SU-DHL-6 (cell line): ENCODE measurements at regions not wholly inside any gene's neighbourhood (a gene's known extent, or its start where the extent isn't known, plus 50 kb on each side); places are given as distances from the start of the nearest gene placed in this dataset.
A peak's percentile ranks its signal among the peaks of the same experiment; 100 is the strongest.

Source experiments
- H2AFZ ChIP-seq: fragments of 200-600 bp; sonication (generic); 2 replicates; pipeline ENCODE4 v1.6.1; 2014; ENCODE audit warnings: low read depth, mild to moderate bottlenecking, moderate library complexity, mixed read lengths, antibody characterized with exemption, low read length; ENCODE audit not compliant: severe bottlenecking
- H3F3A ChIP-seq: fragments of 200-600 bp; shearing (Covaris generic); 2 replicates; pipeline ENCODE4 v1.6.0; 2016; ENCODE audit warnings: antibody characterized with exemption, mild to moderate bottlenecking; ENCODE audit not compliant: insufficient read depth
- H3K27ac ChIP-seq: fragments of 200-600 bp; sonication (generic); 2 replicates; pipeline ENCODE4 v1.5.1; 2016; ENCODE audit warnings: low read depth, mild to moderate bottlenecking, low read length, moderate library complexity, mixed read lengths
- H3K27me3 ChIP-seq: fragments of 200-600 bp; sonication (generic), shearing (Covaris generic); 2 replicates; pipeline ENCODE4 v1.6.0; 2014; ENCODE audit warnings: mild to moderate bottlenecking, low read length
- H3K36me3 ChIP-seq: fragments of 200-600 bp; sonication (generic); 2 replicates; pipeline ENCODE4 v1.6.1; 2014; ENCODE audit warnings: mild to moderate bottlenecking, low read length, mixed read lengths
- H3K4me2 ChIP-seq: fragments of 300-600, 200-600 bp; shearing (Covaris generic), sonication (generic); 2 replicates; pipeline ENCODE4 v1.6.0; 2014; ENCODE audit warnings: low read length, low read depth, mild to moderate bottlenecking; ENCODE audit not compliant: poor library complexity, severe bottlenecking
- H3K4me3 ChIP-seq: fragments of 200-600 bp; sonication (generic); 2 replicates; pipeline ENCODE4 v1.5.1; 2014; ENCODE audit warnings: antibody characterized with exemption, low read length, mild to moderate bottlenecking, mixed read lengths; ENCODE audit not compliant: insufficient read depth, poor library complexity, severe bottlenecking
- H3K79me2 ChIP-seq: fragments of 200-600 bp; sonication (generic); 2 replicates; pipeline ENCODE4 v1.6.1; 2014; ENCODE audit warnings: mild to moderate bottlenecking, low read length, moderate library complexity; ENCODE audit not compliant: insufficient read depth
- H3K9ac ChIP-seq: fragments of 200-600 bp; sonication (generic); 2 replicates; pipeline ENCODE4 v1.7.0; 2014; ENCODE audit warnings: mild to moderate bottlenecking, low read length
- H3K9me2 ChIP-seq: fragments of 200-600 bp; sonication (generic); replicated peaks from 2 replicates; pipeline ENCODE4 v1.6.1; 2014; ENCODE audit warnings: low read length; ENCODE audit not compliant: insufficient read depth
- H3K9me3 ChIP-seq: fragments of 200-600 bp; sonication (generic); 2 replicates; pipeline ENCODE4 v1.6.1; 2014; ENCODE audit warnings: low read length, mixed read lengths; ENCODE audit not compliant: insufficient read depth
- H4K20me1 ChIP-seq: fragments of 200-600 bp; sonication (generic); 2 replicates; pipeline ENCODE4 v1.6.1; 2014; ENCODE audit warnings: low read depth, mild to moderate bottlenecking, antibody characterized with exemption, low read length, moderate library complexity, mixed read lengths
- CTCF ChIP-seq: fragments of 200-600 bp; sonication (generic); IDR thresholded peaks from one replicate; pipeline ENCODE4 v1.5.1; 2017; ENCODE audit warnings: antibody characterized with exemption, mild to moderate bottlenecking, low read length, moderate library complexity; ENCODE audit not compliant: insufficient read depth, poor library complexity, severe bottlenecking
- EZH2phosphoT487 ChIP-seq: fragments of 200-600 bp; sonication (generic), shearing (Covaris generic); conservative IDR thresholded peaks from 2 replicates; pipeline ENCODE4 v1.6.1; 2018; ENCODE audit warnings: mild to moderate bottlenecking, antibody characterized with exemption, low read length, moderate library complexity, mixed read lengths

GRCh38 chr14:106840258-106840657 lies 1313.9 kb downstream of the TMEM121 start:
- no peak overlapping the region for H3K9ac ChIP-seq
- H4K20me1 ChIP-seq, result no peaks in the 10 kb centered on the region
- no peaks in the 10 kb centered on the region for H3K36me3 ChIP-seq
- no peak overlapping the region for H3K4me3 ChIP-seq
- no peak overlapping the region for H2AFZ ChIP-seq
- H3K27ac ChIP-seq, result no peak overlapping the region
- no peaks in the 10 kb centered on the region for H3K27me3 ChIP-seq
- H3F3A ChIP-seq, result peaks cover 37% of the 10 kb centered on the region
- TF ChIP-seq CTCF, result peak; percentile 64
- no peak for TF ChIP-seq EZH2phosphoT487
- peaks cover 9% of the 10 kb centered on the region; the same call in 1 of the 2 replicates for H3K79me2 ChIP-seq
- no peaks in the 10 kb centered on the region for H3K9me3 ChIP-seq
- no peak overlapping the region for H3K4me2 ChIP-seq
- no peaks in the 10 kb centered on the region for H3K9me2 ChIP-seq

GRCh38 chr14:106840991-106841390 lies 1314.6 kb downstream of the TMEM121 start:
- no peak for TF ChIP-seq EZH2phosphoT487
- no peak for TF ChIP-seq CTCF
- Histone ChIP-seq H3K27me3 (no peaks in the 10 kb centered on the region), H3K27ac (no peak overlapping the region), H3K4me2 (no peak overlapping the region), H3K79me2 (peaks cover 16% of the 10 kb centered on the region; the same call in 1 of the 2 replicates), H3K36me3 (no peaks in the 10 kb centered on the region), H3K4me3 (no peak overlapping the region), H2AFZ (no peak overlapping the region), H3F3A (peaks cover 44% of the 10 kb centered on the region), H3K9me3 (no peaks in the 10 kb centered on the region), H3K9me2 (no peaks in the 10 kb centered on the region), H4K20me1 (no peaks in the 10 kb centered on the region), H3K9ac (no peak overlapping the region)

- no peaks in the 10 kb centered on the region for H3K27me3 ChIP-seq
- no peaks in the 10 kb centered on the region for H3K9me3 ChIP-seq
- H3K36me3 ChIP-seq, result no peaks in the 10 kb centered on the region
- no peaks in the 10 kb centered on the region for H3K9me2 ChIP-seq
- no peak for TF ChIP-seq CTCF
- no peak for TF ChIP-seq EZH2phosphoT487
- H3K27ac ChIP-seq, result no peak overlapping the region
- no peak overlapping the region for H3K4me2 ChIP-seq
- no peaks in the 10 kb centered on the region for H4K20me1 ChIP-seq
- H3F3A ChIP-seq, result peaks cover 51% of the 10 kb centered on the region
- peaks cover 23% of the 10 kb centered on the region for H3K79me2 ChIP-seq
- no peak overlapping the region for H3K9ac ChIP-seq
- H3K4me3 ChIP-seq, result no peak overlapping the region
- no peak overlapping the region for H2AFZ ChIP-seq
Measured at GRCh38 chr14:106841701-106842100, 1315.3 kb downstream of the TMEM121 start.
